ENCODE measurements at regions not wholly inside any gene's neighbourhood (a gene's known extent, or its start where the extent isn't known, plus 50 kb on each side); places are given as distances from the start of the nearest gene placed in this dataset.

GRCh38 chr2:59887366-59887765 lies 666.1 kb downstream of the BCL11A start:
- no peak overlapping the region for H3K4me3 ChIP-seq
- H3K9me3 ChIP-seq, result no peaks in the 10 kb centered on the region
- no peaks in the 10 kb centered on the region for H3K4me1 ChIP-seq
- TF ChIP-seq CTCF (IDR thresholded peaks at IDR 0.05) (no peak), POLR2A (IDR thresholded peaks at IDR 0.05) (no peak)
- no peak for DNase-seq
- intact Hi-C loops (cut with DNase I; ENCODE audit: low total_unique reads), result no loop called here
- no peak overlapping the region for H3K27ac ChIP-seq
- no peaks in the 10 kb centered on the region for H3K27me3 ChIP-seq
- H3K36me3 ChIP-seq, result no peaks in the 10 kb centered on the region

GRCh38 chr2:59886759-59887158 lies 666.7 kb downstream of the BCL11A start:
- DNase-seq, result no peak
- Histone ChIP-seq H3K9me3 (no peaks in the 10 kb centered on the region), H3K36me3 (no peaks in the 10 kb centered on the region), H3K27ac (no peak overlapping the region), H3K4me1 (no peaks in the 10 kb centered on the region), H3K27me3 (no peaks in the 10 kb centered on the region), H3K4me3 (no peak overlapping the region)
- no peak for TF ChIP-seq CTCF (IDR thresholded peaks at IDR 0.05)
- TF ChIP-seq POLR2A (IDR thresholded peaks at IDR 0.05), result no peak
- intact Hi-C loops (cut with DNase I; ENCODE audit: low total_unique reads), result no loop called here

GRCh38 chr2:59885541-59885940 lies 667.9 kb downstream of the BCL11A start:
- Histone ChIP-seq H3K27ac (no peak overlapping the region), H3K36me3 (no peaks in the 10 kb centered on the region), H3K9me3 (no peaks in the 10 kb centered on the region), H3K4me3 (no peak overlapping the region), H3K27me3 (no peaks in the 10 kb centered on the region), H3K4me1 (no peaks in the 10 kb centered on the region)
- TF ChIP-seq CTCF (IDR thresholded peaks at IDR 0.05) (no peak), POLR2A (IDR thresholded peaks at IDR 0.05) (no peak)
- peak in 1 of 2 donors; percentile 16 for DNase-seq
- intact Hi-C loops (cut with DNase I; ENCODE audit: low total_unique reads), result no loop called here

GRCh38 chr2:59884166-59884565 lies 669.3 kb downstream of the BCL11A start:
- TF ChIP-seq CTCF (IDR thresholded peaks at IDR 0.05) (no peak), POLR2A (IDR thresholded peaks at IDR 0.05) (no peak)
- no peaks in the 10 kb centered on the region for H3K4me1 ChIP-seq
- intact Hi-C loops (cut with DNase I; ENCODE audit: low total_unique reads), result no loop called here
- H3K9me3 ChIP-seq, result no peaks in the 10 kb centered on the region
- no peak overlapping the region for H3K4me3 ChIP-seq
- DNase-seq, result no peak
- H3K36me3 ChIP-seq, result no peaks in the 10 kb centered on the region
- no peak overlapping the region for H3K27ac ChIP-seq
- no peaks in the 10 kb centered on the region for H3K27me3 ChIP-seq

- no peak overlapping the region for H3K27ac ChIP-seq
- no peaks in the 10 kb centered on the region for H3K27me3 ChIP-seq
- H3K4me1 ChIP-seq, result no peaks in the 10 kb centered on the region
- intact Hi-C loops (cut with DNase I; ENCODE audit: low total_unique reads), result no loop called here
- DNase-seq, result no peak
- no peak for TF ChIP-seq CTCF (IDR thresholded peaks at IDR 0.05)
- no peaks in the 10 kb centered on the region for H3K9me3 ChIP-seq
- no peaks in the 10 kb centered on the region for H3K36me3 ChIP-seq
- no peak overlapping the region for H3K4me3 ChIP-seq
Measured at GRCh38 chr2:59882822-59883221, 670.6 kb downstream of the BCL11A start.
